ENCODE measurements at regions not wholly inside any gene's neighbourhood (a gene's known extent, or its start where the extent isn't known, plus 50 kb on each side); places are given as distances from the start of the nearest gene placed in this dataset.

GRCh38 chr16:86167061-86167460, 268.1 kb downstream of the IRF8 start:
- no peak for TF ChIP-seq CTCF (IDR thresholded peaks at IDR 0.05; ENCODE audit: low read depth, low read length, poor library complexity, severe bottlenecking)
- TF ChIP-seq EZH2phosphoT487 (IDR thresholded peaks at IDR 0.05; ENCODE audit: borderline replicate concordance, low read length): no peak

All from DOHH2 (cell line).